ENCODE measurements at regions not wholly inside any gene's neighbourhood (a gene's known extent, or its start where the extent isn't known, plus 50 kb on each side); places are given as distances from the start of the nearest gene placed in this dataset.

DNA sequence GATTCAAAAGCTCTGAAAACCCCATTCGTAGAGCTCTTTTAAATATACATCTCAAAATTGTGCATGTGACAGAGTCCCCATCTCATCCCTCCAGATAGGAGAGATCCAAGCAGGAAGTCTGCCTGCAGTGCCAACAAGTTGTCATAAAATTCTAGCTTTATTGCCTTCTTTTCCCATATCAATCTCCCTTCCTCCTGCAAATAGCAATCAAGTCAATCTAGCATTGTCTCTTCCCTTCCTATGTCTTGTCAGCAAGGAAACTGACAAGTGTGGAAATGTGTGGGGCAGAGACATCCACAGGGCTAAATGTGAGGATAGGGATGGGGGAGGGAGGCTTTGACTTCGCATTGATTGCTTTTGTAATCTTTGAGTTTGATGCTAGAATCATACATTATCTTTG lies 165.2 kb downstream of the C1orf94 start:
- TF ChIP-seq, protein P1, sequence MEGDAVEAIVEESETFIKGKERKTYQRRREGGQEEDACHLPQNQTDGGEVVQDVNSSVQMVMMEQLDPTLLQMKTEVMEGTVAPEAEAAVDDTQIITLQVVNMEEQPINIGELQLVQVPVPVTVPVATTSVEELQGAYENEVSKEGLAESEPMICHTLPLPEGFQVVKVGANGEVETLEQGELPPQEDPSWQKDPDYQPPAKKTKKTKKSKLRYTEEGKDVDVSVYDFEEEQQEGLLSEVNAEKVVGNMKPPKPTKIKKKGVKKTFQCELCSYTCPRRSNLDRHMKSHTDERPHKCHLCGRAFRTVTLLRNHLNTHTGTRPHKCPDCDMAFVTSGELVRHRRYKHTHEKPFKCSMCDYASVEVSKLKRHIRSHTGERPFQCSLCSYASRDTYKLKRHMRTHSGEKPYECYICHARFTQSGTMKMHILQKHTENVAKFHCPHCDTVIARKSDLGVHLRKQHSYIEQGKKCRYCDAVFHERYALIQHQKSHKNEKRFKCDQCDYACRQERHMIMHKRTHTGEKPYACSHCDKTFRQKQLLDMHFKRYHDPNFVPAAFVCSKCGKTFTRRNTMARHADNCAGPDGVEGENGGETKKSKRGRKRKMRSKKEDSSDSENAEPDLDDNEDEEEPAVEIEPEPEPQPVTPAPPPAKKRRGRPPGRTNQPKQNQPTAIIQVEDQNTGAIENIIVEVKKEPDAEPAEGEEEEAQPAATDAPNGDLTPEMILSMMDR (IDR thresholded peaks at IDR 0.05 in 2 of 3, conservative IDR thresholded peaks at IDR 0.05 in 1 of 3; ENCODE audit: borderline replicate concordance in 1 of 3, insufficient read depth in 1 of 3, low read depth in 2 of 3, low read length in 2 of 3), result no peak
- TF ChIP-seq CEBPB (IDR thresholded peaks at IDR 0.05; ENCODE audit: low read depth) (no peak), POLR2A (IDR thresholded peaks at IDR 0.05; ENCODE audit: borderline replicate concordance, extremely low read depth, insufficient read depth, insufficient read length) (no peak), SP1 (IDR thresholded peaks at IDR 0.05; ENCODE audit: low read depth) (no peak), RAD21 (IDR thresholded peaks at IDR 0.05; ENCODE audit: low read depth) (no peak), POLR2AphosphoS5 (IDR thresholded peaks at IDR 0.05; ENCODE audit: low read depth, low read length) (no peak), TCF7L2 (IDR thresholded peaks at IDR 0.05; ENCODE audit: borderline replicate concordance, extremely low read depth, insufficient read depth, insufficient read length) (no peak), EZH2phosphoT487 (IDR thresholded peaks at IDR 0.05; ENCODE audit: borderline replicate concordance) (no peak), ZFX (IDR thresholded peaks at IDR 0.05) (no peak)
- TF ChIP-seq, protein P2, sequence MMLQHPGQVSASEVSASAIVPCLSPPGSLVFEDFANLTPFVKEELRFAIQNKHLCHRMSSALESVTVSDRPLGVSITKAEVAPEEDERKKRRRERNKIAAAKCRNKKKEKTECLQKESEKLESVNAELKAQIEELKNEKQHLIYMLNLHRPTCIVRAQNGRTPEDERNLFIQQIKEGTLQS (IDR thresholded peaks at IDR 0.05), result no peak
- TF ChIP-seq, protein P3, sequence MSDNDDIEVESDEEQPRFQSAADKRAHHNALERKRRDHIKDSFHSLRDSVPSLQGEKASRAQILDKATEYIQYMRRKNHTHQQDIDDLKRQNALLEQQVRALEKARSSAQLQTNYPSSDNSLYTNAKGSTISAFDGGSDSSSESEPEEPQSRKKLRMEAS (IDR thresholded peaks at IDR 0.05), result no peak

Data from HCT116 (cell line).